ENCODE measurements at regions not wholly inside any gene's neighbourhood (a gene's known extent, or its start where the extent isn't known, plus 50 kb on each side); places are given as distances from the start of the nearest gene placed in this dataset.

DNA sequence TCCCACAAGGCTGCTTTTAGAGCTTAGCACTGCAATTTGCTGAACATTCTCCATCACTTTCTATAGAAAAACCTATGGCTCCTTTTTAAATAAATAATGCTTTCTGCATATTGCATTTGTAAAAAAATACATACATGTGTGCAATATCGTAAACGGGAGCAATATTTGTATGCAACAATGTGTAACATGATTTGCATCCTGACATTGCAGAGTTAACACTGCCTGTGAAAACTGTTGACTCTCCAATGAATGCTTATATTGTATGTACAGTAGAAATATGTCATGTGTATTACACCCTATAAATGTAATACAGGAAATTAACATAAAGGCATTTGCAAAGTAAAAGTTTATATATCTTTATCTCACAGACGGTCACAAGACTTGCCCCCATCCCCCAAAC is 135.0 kb upstream of the PIEZO2 start:
- TF ChIP-seq, protein P1, sequence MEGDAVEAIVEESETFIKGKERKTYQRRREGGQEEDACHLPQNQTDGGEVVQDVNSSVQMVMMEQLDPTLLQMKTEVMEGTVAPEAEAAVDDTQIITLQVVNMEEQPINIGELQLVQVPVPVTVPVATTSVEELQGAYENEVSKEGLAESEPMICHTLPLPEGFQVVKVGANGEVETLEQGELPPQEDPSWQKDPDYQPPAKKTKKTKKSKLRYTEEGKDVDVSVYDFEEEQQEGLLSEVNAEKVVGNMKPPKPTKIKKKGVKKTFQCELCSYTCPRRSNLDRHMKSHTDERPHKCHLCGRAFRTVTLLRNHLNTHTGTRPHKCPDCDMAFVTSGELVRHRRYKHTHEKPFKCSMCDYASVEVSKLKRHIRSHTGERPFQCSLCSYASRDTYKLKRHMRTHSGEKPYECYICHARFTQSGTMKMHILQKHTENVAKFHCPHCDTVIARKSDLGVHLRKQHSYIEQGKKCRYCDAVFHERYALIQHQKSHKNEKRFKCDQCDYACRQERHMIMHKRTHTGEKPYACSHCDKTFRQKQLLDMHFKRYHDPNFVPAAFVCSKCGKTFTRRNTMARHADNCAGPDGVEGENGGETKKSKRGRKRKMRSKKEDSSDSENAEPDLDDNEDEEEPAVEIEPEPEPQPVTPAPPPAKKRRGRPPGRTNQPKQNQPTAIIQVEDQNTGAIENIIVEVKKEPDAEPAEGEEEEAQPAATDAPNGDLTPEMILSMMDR (IDR thresholded peaks at IDR 0.05), result no peak
- no peak for TF ChIP-seq ZFX (IDR thresholded peaks at IDR 0.05; ENCODE audit: borderline replicate concordance)

All from 22Rv1 (cell line).